GM19395 (cell line): ENCODE measurements at regions not wholly inside any gene's neighbourhood (a gene's known extent, or its start where the extent isn't known, plus 50 kb on each side); places are given as distances from the start of the nearest gene placed in this dataset.
"Not testable (repeated sequence)": the region's sequence is repeated elsewhere in the genome, so short reads cannot be mapped to it uniquely, and the experiment has no call there.

ENCODE experiments used
- ATAC-seq: cut with Tn5 transposase; IDR thresholded peaks from one replicate; pipeline ENCODE4 v1.9.1; 2021; ENCODE audit warnings: mild to moderate bottlenecking, moderate library complexity; ENCODE audit not compliant: unreplicated experiment

DNA sequence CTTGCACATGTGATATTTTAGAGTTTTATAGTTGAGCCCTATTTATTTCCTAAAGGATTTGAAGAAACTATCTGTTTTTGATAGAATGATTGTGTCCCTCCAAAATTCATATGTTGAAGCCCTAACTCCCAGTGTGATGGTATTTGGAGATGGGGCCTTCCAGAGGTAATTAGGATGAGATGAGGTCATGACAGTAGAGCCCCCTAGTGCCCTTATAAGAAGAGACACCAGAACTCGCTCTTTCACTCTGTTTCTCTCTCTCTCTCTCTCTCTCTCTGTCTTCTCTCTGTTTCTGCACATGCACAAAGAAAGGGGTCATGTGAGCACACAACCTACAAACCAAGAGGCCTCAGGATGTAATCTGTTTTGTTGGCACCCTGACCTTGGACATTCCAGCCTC is 921.9 kb upstream of the DIAPH2 start:
- no peak for ATAC-seq

DNA sequence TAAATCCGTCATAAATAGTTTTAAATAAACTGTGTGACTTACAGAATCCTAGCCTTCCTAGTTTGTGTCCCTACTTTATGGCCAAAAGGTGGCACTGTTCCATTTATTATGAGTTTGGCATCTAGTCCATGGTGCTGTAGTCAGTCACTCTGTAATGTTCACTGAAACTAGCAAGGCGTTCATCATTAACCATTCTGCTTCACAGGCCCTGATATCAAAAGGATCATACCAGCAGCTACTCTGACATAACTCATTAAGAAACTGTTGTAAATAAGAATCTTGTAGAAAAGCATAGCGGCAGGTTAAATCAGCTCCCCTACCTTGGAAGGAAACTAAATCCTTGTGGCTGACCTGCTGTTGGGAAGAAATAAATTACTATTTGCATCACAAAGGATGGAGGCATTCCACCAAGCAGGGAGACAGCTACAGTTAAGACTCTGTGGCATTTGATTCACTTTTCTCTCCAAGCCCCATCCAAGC is 919.6 kb upstream of the DIAPH2 start:
- peak; percentile 69 for ATAC-seq

DNA sequence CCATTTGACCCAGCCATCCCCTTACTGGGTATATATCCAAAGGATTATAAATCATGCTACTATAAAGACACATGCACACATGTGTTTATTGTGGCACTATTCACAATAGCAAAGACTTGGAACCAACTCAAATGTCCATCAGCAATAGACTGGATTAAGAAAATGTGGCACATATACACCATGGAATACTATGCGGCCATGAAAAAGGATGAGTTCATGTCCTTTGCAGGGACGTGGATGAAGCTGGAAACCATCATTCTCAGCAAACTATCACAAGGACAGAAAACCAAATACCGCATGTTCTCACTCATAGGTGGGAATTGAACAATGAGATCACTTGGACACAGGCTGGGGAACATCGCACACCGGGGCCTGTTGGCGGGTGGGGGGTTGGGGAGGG is 913.4 kb upstream of the DIAPH2 start:
- not testable (repeated sequence) for ATAC-seq

DNA sequence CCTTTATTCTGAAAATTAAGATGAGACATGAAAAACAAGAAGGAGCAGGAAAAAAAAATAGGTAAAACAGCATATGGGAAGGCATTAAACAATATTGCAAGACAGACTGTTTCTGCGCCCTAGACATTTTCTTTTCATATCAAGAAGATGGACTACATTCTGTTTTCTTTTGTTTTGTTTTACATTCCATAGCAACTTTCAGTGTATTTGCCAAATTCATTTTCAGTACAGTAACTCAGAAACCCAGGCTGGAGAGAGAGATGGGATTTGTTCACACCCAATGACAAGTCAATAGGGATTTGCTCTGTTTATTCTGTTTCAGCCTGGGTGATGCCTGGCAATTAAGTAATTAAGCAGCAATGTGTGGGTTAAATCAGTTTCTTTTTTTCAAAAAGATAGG is 892.8 kb upstream of the DIAPH2 start:
- ATAC-seq, result no peak

DNA sequence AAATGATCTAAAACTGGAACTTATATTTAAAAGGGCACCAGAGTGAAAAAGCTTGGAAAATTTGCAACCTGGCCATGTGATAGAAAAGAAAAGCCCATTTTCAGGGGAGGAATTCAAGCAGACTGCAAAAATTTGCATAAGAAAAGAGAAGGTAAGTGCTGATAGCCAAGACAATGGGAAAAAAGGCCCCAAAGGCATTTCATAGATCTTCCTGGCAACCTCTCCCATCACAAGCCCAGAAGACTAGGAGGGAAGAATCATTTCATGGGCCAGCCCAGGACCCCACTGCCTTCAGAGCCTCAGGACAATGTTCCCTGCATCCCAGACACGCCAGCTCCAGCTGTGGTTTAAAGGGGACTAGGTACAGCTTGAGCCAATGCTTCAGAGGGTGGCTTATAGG is 887.3 kb upstream of the DIAPH2 start:
- ATAC-seq, result no peak

DNA sequence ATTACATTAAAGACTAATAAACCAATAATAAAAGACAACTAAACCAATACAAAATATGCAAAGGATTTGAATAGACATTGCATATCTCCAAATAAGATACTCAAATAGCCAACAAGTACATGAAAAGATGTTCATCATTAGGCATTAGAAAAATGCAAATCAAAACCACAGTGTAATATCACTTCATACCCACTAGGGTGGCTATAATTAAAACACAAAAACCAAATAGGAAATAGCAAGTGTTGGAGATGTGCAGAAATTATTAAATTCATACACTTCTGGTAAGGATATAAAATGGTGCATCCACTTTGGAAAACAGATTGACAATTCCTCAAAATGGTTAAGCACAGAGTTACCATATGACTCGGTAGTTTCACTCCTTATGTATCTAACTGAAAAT is 860.8 kb upstream of the DIAPH2 start:
- ATAC-seq, result no peak

DNA sequence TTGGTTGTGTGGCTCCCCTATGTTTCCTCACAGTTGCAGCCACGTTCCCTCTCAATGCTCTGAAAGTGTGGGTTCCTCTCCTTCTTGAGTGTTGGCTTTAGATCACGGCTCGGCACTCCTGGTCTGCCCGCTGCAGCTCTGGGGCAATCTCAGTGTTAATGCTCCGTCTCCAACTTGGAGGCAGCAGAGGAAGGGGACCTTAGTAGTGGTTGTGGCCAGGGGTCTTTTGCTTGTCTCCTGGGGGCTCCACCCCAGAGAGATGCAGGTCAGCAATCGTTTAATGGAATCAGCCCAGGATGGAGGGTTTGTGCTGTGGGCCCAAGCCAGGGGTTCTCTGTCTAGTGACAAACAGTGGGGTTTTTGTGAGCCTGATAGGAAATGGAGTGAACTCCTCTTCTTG is 849.4 kb upstream of the DIAPH2 start:
- ATAC-seq, result no peak

DNA sequence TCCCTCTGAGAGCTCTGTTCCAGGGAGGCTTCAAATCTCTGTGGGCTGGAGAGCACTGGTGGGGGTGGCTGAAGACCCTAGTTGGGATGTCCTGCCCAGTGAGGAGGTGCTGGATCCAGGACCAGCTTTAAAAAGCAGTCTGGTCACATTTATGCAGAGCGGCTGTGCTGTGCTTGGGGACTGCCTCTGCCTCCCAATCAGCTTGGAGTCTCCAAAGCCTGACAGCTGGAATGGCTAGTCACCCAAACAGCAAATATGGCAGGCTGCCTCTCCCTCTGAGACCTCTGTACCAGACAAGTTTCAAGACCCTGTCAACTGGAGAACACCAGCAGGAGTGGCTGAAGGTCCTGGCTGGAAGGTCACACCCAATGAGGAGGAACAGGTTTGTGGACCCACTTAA is 848.1 kb upstream of the DIAPH2 start:
- ATAC-seq, result no peak

DNA sequence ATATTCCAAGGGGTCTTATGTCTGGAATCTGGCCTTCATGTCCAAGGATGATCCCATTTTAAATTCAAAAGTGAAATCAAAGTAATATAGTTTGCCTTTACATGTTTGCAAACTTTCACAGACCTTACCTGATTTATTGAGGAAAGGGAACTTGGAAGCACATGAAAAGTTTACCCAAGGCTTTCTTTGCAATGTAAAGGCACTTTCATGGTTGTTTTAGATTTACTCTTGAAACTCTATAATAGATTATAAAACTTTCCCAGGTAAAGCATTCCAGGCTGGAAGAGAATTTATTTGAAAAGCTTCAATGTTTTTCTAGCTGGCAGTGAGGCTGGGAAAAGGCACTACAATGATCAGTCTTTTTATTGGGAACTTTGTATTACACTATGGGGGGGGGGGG is 842.8 kb upstream of the DIAPH2 start:
- no peak for ATAC-seq

DNA sequence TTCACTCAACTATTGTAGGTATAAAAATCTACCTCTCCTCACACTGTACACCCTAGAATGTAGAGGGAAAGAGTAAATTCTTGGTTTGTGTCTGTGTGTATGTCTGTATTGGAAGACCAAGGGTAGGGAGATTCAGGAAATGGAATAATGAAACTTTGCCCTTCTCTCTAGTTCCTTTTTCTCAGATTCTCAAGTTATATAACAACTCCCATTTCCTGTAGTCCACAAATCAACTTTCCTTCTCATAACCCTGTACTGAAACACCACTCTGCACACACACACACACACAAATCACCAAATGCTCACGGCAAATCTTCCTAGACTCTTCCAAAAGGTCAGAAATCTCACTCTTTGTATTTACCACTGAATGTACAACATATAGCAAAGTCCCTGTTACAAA is 824.5 kb upstream of the DIAPH2 start:
- no peak for ATAC-seq

DNA sequence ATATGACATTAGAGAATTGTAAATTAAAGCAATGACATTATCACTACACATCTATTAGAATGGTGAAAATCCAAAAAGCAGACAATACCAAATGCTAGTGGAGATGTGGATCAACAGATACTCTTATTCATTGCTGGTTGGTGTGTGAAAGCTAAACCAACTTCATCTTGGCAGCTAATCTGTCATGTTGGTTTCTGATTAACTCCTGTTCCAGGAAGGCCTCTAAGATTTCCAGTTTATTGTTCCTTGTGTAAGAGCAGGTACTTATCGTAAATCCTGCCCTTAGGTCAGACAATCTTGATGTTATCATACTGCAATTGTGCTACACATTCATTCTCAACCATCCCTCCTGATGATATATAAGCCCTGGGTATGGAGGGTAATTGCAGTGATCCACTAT is 809.0 kb upstream of the DIAPH2 start:
- ATAC-seq, result no peak

DNA sequence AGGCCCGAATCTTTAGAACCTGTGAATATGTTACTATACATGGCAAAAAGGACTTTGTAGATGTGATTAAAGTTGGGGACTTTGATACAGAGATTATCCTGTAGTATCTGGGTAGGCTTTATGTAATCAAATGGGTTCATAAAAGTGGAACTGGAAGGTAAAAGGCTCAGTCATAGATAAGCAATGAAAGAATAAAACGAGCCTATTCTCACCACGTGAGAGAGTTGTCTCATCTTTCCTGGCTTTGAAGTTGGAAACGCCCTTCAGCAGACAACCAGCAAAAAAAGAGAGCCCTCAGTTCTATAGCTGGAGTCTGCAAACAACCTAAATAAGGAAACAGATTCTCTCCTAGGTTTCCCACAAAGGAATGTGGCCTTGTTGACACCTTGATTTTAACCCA is 805.8 kb upstream of the DIAPH2 start:
- no peak for ATAC-seq

DNA sequence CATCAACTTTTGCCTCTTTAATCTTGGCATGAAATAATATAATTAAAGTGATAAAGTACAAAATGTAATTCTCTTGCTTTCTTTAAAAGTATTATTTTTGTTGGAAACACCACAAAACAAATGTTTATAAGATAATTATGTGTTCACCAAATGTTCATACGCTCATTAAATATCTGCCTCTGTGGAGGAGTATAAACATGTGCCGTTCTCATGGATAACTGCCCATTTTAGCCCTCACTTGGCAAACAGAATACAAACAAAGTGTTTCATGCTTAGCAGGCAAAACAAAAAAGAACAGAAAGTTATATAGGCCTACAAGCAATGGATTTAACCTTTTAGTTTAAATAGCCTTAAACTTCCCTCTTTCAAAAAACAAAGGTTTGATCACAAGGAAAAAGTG is 800.5 kb upstream of the DIAPH2 start:
- no peak for ATAC-seq

DNA sequence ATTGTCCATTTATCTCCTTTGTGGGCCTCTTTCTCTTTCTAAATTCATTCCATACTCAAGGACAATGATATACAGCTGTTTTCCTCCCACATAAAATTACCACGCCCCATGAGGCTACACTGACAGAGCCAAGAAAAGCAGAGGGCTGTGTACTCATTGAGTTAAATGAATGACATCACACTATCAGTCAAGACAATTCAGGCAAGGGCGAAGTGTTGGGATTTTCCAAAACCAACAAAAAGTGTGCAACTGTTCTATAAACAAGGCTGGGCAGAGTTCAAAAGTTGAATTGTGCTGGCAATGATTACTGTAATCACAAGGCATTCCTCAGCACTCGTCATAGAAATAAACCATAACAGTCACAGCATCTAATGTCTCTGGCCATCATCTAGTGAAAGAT is 799.6 kb upstream of the DIAPH2 start:
- no peak for ATAC-seq

DNA sequence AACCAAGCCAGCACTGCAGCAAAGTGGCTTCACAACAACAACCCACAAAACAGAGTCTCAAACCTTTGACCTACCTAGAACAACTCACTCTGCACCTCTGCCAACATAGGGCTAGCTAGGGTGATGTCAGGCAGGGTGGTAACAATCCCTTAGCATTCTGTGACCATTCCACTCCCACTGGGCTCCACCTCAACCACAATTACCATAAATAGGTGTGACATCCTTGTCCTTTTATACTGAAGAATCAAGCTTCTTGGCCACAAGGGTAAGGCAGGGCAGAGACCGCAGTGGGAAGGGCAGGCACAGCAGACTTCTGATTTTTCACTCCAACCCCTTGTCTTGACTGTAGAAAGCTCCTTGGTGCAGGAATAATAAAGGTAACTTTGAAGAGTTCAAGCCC is 795.4 kb upstream of the DIAPH2 start:
- no peak for ATAC-seq

DNA sequence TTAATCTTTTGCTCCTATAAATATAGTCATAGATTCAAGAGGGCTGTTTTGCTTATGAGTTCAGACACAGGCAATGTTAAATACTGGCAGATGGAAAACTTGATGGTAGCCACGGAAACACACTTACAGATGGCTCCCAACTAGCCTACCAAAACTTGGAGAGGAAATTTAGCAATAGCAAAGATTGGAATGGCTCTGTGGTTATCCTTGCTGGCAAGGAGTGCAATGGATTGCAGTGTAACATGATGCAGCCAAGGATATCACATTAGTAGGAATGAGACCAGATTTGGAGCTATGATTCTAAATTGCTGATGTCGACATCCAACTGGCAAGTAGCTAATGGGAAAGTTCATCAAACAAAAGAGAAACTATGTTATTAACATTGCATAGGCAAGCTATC is 791.0 kb upstream of the DIAPH2 start:
- no peak for ATAC-seq

DNA sequence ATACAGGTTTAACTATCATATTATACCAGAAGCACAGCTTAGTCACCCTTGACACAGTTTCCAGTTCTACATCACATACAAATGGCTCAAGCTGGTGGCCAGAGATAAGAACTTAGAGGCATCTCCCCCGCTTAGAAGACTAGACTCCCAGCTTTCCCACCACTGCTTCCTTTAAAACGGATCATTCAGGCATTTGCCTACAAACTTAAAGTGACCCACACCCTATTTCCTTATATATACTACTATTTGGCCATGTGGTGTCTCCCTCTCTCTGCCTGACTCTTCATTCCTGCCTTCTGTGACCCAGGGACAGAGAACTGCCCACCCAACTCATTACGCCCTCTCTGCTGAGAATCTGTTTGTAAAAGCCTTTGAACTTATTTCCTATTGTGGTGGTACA is 781.2 kb upstream of the DIAPH2 start:
- ATAC-seq, result no peak

DNA sequence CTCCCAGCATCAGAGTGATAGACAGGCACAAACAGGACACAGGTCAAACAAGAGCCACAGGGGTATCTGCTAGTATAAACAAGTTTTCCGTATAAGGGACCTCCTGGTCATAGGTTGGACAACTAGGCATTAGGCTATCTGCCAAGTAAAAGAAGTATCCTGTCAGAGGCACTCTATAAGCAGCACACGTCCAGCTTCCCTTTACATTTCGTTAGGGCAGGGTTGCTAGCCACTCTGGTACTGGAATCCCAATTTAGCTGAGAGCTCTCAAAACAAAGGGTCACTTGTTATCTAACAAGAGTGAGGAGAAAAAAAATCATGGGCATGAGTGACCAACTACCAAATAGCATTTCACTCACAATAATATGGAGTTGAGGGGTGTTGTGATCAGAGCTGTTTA is 780.7 kb upstream of the DIAPH2 start:
- ATAC-seq, result no peak

DNA sequence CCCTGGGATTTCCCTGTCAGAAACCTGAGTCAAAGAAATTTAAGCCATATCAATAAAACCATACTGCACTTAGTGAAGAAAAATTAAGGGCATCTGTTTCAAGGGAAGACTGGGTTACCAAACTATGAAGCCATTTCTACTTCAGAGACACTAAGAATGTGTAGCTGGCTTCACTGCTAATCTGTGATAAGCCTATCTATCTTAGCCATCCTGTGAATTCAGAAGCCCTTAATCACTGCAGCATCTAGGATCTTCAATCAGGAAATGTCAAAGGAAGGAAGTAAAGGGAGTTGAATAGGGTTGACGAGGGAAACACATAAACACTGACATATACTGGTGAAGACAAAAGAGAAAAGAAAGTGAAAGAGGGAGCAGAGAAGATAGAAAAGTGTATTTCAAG is 777.6 kb upstream of the DIAPH2 start:
- no peak for ATAC-seq

DNA sequence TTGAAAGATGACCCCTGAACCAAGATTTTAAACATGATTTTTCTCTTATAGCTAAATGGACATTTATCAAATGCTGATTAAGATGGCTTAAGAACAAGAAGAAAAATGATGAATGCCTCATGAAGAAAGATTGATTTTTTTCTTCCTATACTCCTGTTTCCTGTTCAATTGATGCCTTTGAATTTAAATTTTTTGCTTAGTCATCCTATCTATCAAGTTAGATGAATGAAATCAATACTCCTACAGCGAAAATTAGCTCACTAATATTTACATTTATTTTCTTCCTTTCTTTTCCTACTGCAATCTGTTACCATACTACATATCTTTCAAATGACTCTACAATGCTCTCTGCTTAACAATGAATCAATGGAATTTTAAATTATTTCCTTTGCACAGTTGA is 773.6 kb upstream of the DIAPH2 start:
- no peak for ATAC-seq

DNA sequence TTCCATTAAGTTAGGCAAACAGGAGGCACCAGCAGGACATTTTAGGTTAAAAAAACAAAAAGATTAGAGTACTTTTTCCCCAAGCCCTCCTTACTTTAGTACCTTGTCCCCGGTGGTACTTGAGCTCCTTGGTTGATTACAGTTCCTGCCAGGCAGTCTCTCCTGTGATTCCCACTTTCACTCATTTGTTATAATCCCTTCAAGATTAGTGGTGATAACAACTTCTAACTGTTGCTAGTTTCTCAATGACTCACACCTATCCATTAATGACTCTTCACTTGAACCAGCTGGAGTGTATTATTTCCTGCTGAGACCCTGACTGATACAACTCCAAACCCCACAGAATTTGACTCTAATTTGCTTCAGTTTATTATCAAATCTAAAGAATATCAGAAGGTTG is 765.0 kb upstream of the DIAPH2 start:
- ATAC-seq, result no peak

DNA sequence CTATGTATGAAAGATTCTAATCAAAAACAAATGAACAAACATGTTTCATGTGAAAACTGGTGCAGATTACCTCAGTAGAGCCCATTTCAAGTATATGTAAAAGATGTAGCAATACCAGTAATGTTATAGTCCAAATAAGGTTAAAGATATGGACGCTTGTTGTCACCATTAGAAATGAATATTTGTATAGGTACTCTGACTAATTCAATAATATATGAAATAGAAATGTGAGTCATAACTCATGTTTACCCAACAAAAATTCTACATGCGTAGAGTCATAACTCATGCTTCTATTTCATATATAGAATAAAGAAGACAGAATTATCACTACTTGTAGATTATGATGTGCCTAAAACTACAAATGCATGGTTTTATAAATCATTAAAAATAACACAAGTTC is 739.1 kb upstream of the DIAPH2 start:
- no peak for ATAC-seq

DNA sequence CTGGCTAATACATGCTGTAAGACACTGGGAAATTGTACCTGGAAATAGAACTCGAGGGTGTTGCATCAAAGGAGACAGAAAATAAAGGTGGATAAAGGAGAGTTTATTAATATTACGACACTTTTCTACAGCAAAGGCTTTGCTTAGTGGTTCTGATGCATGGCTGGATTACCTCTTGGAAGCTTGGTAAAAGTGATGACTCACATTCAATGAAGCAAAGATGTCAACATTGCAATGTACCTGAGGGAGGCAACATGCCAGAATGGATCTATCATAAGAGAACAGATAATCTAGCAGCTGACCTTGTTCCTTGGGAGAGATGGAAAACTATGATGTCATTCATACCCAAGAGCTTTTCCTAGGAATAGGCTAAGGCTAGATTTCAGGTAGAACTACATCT is 735.1 kb upstream of the DIAPH2 start:
- ATAC-seq, result no peak

DNA sequence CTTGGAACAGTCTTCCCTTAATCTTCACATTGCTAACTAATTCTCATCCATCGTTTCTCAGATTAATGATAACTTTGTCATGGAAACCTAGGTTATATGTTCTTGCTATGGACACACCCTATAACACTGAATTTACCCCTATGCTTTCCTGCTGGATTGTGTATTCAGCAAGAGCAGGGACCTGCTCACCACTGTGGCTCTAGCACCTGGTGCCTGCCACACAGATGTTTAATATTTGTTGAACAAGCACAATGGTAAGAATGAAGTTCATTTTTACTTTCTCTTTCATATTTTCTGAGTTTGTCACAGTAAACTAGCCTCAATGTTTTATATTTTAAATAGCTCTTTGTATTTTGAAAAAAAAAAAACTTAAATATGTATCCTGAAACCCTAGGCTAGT is 734.0 kb upstream of the DIAPH2 start:
- ATAC-seq, result no peak
